Erythroblast (primary cell): ENCODE measurements at regions not wholly inside any gene's neighbourhood (a gene's known extent, or its start where the extent isn't known, plus 50 kb on each side); places are given as distances from the start of the nearest gene placed in this dataset.

Experiments
- DNase-seq, 2 experiments: peaks; one replicate each; lab custom pipeline; 2025; lab: John Stamatoyannopoulos, UW
- GATA1 ChIP-seq: IDR thresholded peaks from 2 replicates; pipeline ENCODE4 v1.6.1; 2011; ENCODE audit warnings: low read depth, mild to moderate bottlenecking, control low read depth, low read length, moderate library complexity
- POLR2A ChIP-seq: IDR thresholded peaks from 2 replicates; pipeline ENCODE4 v1.6.1; 2011; ENCODE audit warnings: mild to moderate bottlenecking, low read length

- TF ChIP-seq POLR2A (no peak), GATA1 (no peak)
- DNase-seq, result no peak
Measured at GRCh38 chr12:39165338-39165737, 259.9 kb upstream of the CPNE8 start.

- DNase-seq, result no peak
- TF ChIP-seq GATA1 (no peak), POLR2A (no peak)
Measured at GRCh38 chr12:39161465-39162085, 256.2 kb upstream of the CPNE8 start.

DNA sequence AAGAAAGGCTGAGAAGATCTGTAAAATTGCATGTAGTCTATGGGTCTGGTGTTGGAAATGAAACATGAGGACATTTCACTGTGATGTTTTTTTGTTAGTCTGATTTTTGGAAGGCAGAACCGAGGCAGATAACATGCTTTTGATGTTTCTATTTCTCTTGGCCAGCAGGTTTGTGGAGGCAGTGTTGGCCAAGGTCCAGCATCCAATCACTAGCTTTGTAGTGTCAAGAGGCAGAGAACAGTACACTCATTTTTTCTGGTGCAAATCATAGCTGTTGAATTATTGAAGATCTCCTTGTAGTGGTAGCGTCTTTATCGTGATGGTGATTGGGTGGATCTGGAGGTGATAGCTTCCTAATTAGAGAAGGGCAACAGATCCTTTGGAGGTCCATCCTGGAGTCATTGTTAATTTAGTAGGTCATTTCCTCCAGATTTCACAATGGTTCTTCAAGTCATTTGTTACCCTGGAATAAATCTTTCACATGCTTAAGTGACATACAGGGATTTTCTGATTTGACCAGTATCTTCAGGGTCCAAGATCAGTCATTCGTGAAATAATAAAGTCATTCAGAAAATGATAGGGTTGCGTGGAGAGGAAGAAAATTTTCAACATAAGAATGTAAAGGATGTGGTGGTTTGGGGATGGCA lies 252.4 kb upstream of the CPNE8 start:
- TF ChIP-seq POLR2A (no peak), GATA1 (no peak)
- no peak for DNase-seq

GRCh38 chr12:39145175-39145999 lies 240.0 kb upstream of the CPNE8 start:
- DNase-seq, result peak; percentile 38 to 48
- TF ChIP-seq GATA1 (no peak), POLR2A (no peak)

DNA sequence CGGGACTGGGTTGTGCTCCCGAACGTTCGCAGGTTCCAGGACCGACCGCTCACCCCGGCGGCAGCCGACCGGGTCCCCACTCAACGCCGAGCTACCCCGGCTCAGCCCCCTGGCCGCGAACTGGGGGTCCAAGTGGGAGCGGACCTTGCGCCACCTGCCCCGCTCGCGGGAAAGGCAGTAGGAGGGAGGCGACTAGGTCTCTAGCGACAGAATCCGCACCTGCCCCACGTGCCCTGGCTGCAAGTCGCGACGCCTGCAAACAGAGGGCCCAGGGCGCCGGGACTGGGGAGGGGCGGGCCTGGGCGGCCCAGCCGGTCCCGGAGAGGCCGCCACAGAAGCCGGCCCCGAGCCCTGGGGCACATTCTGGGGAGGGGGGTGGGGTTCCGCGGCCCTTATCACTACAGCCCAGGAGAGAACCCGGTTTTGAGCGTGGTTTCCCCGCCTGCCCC lies 239.2 kb upstream of the CPNE8 start:
- no peak for TF ChIP-seq GATA1
- no peak for TF ChIP-seq POLR2A
- peak in 1 of 2 experiments; percentile 3 for DNase-seq

- TF ChIP-seq GATA1 (no peak), POLR2A (no peak)
- DNase-seq, result no peak
Measured at GRCh38 chr12:39138268-39138667, 232.9 kb upstream of the CPNE8 start.

GRCh38 chr12:39127401-39127800 lies 222.0 kb upstream of the CPNE8 start:
- TF ChIP-seq POLR2A (no peak), GATA1 (no peak)
- no peak for DNase-seq

DNA sequence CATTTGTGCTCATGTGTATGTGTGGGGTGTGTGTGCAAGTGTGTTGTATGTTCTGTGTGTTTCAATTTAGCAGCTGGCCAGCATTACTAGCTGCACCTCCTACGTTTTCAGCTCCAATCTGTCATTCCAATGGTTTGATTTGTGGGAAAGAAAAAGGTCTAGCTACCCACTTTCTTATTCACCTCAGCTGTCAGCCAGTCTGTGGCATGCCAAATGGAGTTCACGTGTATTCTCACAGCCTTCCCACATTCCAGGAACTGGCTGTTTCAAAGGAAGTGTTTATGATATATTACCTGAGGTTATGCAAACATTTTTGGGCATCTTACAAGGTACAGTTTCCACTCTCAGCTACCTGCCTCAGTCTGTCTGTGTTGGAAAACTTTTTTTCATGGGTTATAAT lies 220.2 kb upstream of the CPNE8 start:
- no peak for DNase-seq
- TF ChIP-seq POLR2A (no peak), GATA1 (no peak)

GRCh38 chr12:39124768-39125167 lies 219.4 kb upstream of the CPNE8 start:
- no peak for DNase-seq
- TF ChIP-seq POLR2A, result no peak
- TF ChIP-seq GATA1, result no peak

- DNase-seq, result no peak
- no peak for TF ChIP-seq POLR2A
- TF ChIP-seq GATA1, result no peak
Measured at GRCh38 chr12:39123580-39124253, 218.3 kb upstream of the CPNE8 start.

GRCh38 chr12:39122562-39123204 lies 217.3 kb upstream of the CPNE8 start:
- TF ChIP-seq POLR2A, result no peak
- TF ChIP-seq GATA1, result no peak
- no peak for DNase-seq

DNA sequence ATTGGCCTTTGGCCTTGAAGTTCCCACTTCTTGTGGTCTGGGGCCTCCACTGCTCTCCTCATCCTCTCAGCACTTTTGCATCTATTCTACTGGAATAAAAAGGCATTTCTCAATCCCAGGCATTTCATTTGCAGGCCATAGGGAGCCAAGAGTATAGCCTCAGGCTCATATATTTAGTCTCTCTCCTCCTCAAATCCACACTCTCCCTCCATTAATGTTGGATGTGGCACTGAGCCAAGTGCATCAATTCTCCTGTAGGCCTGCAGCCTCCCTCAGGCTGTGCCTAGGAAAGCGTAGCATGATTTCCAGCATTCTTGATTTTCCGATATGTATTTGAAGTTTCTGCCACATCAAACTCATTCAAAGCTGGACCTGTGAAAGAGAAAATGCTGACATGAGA lies 211.5 kb upstream of the CPNE8 start:
- no peak for DNase-seq
- TF ChIP-seq GATA1, result no peak
- TF ChIP-seq POLR2A, result no peak

DNA sequence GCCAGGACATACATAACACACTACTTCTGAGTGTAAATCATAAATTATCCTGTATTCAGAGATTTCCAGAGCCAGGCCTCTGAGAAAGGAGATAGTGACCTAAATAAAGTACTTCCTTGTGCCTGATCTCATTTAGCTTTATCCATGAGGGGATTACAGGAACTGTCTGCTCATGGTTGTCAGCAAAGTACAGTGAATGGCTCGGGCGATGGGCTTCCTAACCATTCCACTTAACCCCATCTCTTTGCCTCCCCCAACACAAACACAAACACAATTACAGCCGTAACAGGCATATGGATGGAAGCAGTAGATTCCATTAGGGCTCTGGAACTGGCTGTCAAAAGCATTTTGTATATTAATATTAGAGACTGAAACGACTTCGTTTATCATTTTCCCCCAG lies 206.7 kb upstream of the CPNE8 start:
- TF ChIP-seq GATA1 (no peak), POLR2A (no peak)
- no peak for DNase-seq

- no peak for TF ChIP-seq POLR2A
- no peak for TF ChIP-seq GATA1
- DNase-seq, result no peak
Measured at GRCh38 chr12:39105111-39105510, 199.7 kb upstream of the CPNE8 start.
